ENCODE measurements at regions not wholly inside any gene's neighbourhood (a gene's known extent, or its start where the extent isn't known, plus 50 kb on each side); places are given as distances from the start of the nearest gene placed in this dataset.

DNA sequence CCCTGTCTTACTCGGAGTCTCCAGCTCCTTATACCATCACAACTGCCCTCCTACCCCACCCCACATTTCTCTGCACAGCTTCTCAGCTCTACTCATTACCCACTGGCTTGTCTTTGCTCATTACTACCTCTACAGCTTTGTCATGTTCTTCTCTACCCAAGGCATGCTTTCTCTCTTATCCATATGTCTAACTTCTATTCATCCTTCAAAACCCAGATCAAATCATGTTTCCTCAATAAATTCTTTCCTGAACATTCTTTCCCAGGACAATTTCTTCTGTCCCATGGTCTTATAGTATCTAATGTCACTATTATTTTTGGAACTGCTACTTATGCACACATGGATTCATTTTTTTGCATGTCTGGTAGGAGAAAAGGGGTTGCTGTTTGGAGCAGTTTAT is 231.4 kb downstream of the PTEN start:
- FAIRE-seq (no peak), DNase-seq (ENCODE audit: low read depth, low spot score) (no peak), ATAC-seq (no peak)
- H3K4me2 ChIP-seq (ENCODE audit: control insufficient read depth, insufficient read depth) = no peak overlapping the region
- no peaks in the 10 kb centered on the region for H4K20me1 ChIP-seq (ENCODE audit: control insufficient read depth, insufficient read depth)
- intact Hi-C loops (cut with micrococcal nuclease; ENCODE audit: unreplicated experiment) (no loop called here), in situ Hi-C loops (cut with MboI) (no loop called here)
- H3K27ac ChIP-seq (ENCODE audit: control insufficient read depth, insufficient read depth) = no peak overlapping the region
- H3K27me3 ChIP-seq (replicated peaks in 1 of 2; ENCODE audit: control insufficient read depth in 2 of 2, insufficient read depth in 2 of 2, low read length in 1 of 2) = no peaks in the 10 kb centered on the region
- no peaks in the 10 kb centered on the region for H3K79me2 ChIP-seq (ENCODE audit: control insufficient read depth, insufficient read depth, low read length)
- no peak overlapping the region for H3K9ac ChIP-seq (ENCODE audit: control insufficient read depth, insufficient read depth, low read length)
- 94% methylated on average over 1 of the region's 1 CpG for WGBS (ENCODE audit: insufficient coverage, insufficient replicate concordance, low lambda C conversion rate, missing lambda C conversion rate)
- RAD21 ChIA-PET (ENCODE audit: unreplicated experiment) = interaction anchor here (0.9 to 5.3 kb wide), 3 partner anchors 18 to 156 kb away, joined by 4 to 62 read pairs (median 5); no protein-coding TSS in a partner anchor
- H3K9me3 ChIP-seq (replicated peaks; ENCODE audit: control insufficient read depth, insufficient read depth, low read length) = no peaks in the 10 kb centered on the region
- no peak overlapping the region for H3K4me3 ChIP-seq
- H3K4me1 ChIP-seq (ENCODE audit: control insufficient read depth, insufficient read depth, low read length) = peaks cover 31% of the 10 kb centered on the region
- TF ChIP-seq JUNB (IDR thresholded peaks at IDR 0.05) = no peak
- TF ChIP-seq FOS (IDR thresholded peaks at IDR 0.05; ENCODE audit: borderline replicate concordance, extremely low read depth, insufficient read length) = no peak
- no peak for TF ChIP-seq CEBPB (IDR thresholded peaks at IDR 0.05; ENCODE audit: borderline replicate concordance in 1 of 2, low read depth in 2 of 2, low read length in 2 of 2)
- TF ChIP-seq, protein P1, sequence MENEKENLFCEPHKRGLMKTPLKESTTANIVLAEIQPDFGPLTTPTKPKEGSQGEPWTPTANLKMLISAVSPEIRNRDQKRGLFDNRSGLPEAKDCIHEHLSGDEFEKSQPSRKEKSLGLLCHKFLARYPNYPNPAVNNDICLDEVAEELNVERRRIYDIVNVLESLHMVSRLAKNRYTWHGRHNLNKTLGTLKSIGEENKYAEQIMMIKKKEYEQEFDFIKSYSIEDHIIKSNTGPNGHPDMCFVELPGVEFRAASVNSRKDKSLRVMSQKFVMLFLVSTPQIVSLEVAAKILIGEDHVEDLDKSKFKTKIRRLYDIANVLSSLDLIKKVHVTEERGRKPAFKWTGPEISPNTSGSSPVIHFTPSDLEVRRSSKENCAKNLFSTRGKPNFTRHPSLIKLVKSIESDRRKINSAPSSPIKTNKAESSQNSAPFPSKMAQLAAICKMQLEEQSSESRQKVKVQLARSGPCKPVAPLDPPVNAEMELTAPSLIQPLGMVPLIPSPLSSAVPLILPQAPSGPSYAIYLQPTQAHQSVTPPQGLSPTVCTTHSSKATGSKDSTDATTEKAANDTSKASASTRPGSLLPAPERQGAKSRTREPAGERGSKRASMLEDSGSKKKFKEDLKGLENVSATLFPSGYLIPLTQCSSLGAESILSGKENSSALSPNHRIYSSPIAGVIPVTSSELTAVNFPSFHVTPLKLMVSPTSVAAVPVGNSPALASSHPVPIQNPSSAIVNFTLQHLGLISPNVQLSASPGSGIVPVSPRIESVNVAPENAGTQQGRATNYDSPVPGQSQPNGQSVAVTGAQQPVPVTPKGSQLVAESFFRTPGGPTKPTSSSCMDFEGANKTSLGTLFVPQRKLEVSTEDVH (IDR thresholded peaks at IDR 0.05; ENCODE audit: low read depth, partially characterized antibody) = no peak
- TF ChIP-seq RBBP5 (conservative IDR thresholded peaks at IDR 0.05) = no peak
- no peak for TF ChIP-seq MXI1 (IDR thresholded peaks at IDR 0.05; ENCODE audit: low read depth, low read length)
- no peak for TF ChIP-seq NRF1 (conservative IDR thresholded peaks at IDR 0.05; ENCODE audit: low read depth, low read length)
- TF ChIP-seq EED (IDR thresholded peaks at IDR 0.05; ENCODE audit: low read depth) = no peak
- no peak for TF ChIP-seq YY1 (IDR thresholded peaks at IDR 0.05; ENCODE audit: low read depth, low read length)
- no peak for TF ChIP-seq LARP7 (IDR thresholded peaks at IDR 0.05)
- TF ChIP-seq SMC3 (IDR thresholded peaks at IDR 0.05; ENCODE audit: borderline replicate concordance, low read length) = no peak
- TF ChIP-seq SMAD5 (IDR thresholded peaks at IDR 0.05; ENCODE audit: low read depth) = no peak
- TF ChIP-seq CBFB (IDR thresholded peaks at IDR 0.05; ENCODE audit: low read depth) = no peak
- TF ChIP-seq SMARCA5 (IDR thresholded peaks at IDR 0.05) = no peak
- TF ChIP-seq KDM1A (IDR thresholded peaks at IDR 0.05; ENCODE audit: borderline replicate concordance) = no peak
- TF ChIP-seq EGR1 (IDR thresholded peaks at IDR 0.05; ENCODE audit: borderline replicate concordance in 1 of 2, low read depth in 2 of 2, low read length in 2 of 2) = no peak
- TF ChIP-seq YBX1 (IDR thresholded peaks at IDR 0.05) = no peak
- TF ChIP-seq, protein P2, sequence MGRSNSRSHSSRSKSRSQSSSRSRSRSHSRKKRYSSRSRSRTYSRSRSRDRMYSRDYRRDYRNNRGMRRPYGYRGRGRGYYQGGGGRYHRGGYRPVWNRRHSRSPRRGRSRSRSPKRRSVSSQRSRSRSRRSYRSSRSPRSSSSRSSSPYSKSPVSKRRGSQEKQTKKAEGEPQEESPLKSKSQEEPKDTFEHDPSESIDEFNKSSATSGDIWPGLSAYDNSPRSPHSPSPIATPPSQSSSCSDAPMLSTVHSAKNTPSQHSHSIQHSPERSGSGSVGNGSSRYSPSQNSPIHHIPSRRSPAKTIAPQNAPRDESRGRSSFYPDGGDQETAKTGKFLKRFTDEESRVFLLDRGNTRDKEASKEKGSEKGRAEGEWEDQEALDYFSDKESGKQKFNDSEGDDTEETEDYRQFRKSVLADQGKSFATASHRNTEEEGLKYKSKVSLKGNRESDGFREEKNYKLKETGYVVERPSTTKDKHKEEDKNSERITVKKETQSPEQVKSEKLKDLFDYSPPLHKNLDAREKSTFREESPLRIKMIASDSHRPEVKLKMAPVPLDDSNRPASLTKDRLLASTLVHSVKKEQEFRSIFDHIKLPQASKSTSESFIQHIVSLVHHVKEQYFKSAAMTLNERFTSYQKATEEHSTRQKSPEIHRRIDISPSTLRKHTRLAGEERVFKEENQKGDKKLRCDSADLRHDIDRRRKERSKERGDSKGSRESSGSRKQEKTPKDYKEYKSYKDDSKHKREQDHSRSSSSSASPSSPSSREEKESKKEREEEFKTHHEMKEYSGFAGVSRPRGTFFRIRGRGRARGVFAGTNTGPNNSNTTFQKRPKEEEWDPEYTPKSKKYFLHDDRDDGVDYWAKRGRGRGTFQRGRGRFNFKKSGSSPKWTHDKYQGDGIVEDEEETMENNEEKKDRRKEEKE (IDR thresholded peaks at IDR 0.05) = no peak
- TF ChIP-seq HDGF (IDR thresholded peaks at IDR 0.05) = no peak
- CTCF ChIA-PET = interaction anchor here (0.6 to 5.2 kb wide), 4 partner anchors 15 to 562 kb away, joined by 3 to 41 read pairs (median 18); no protein-coding TSS in a partner anchor
- no TSS peak for BruUV-seq (replicated peaks)
- SMC1A ChIA-PET (ENCODE audit: uncharacterized antibody, unreplicated experiment) = interaction anchor here (1.3 to 13.1 kb wide), 6 partner anchors 13 to 293 kb away, joined by 3 to 210 read pairs (median 70); no protein-coding TSS in a partner anchor
- no peaks in the 10 kb centered on the region for H3K36me3 ChIP-seq (ENCODE audit: control insufficient read depth in 2 of 2, insufficient read depth in 2 of 2, low read length in 1 of 2)
- H2AFZ ChIP-seq (ENCODE audit: control insufficient read depth, low read depth, low read length) = no peak overlapping the region
- POLR2A ChIA-PET = no interaction called here

All from GM12878 (cell line).